Liver (tissue), 8 donors: ENCODE measurements at regions not wholly inside any gene's neighbourhood (a gene's known extent, or its start where the extent isn't known, plus 50 kb on each side); places are given as distances from the start of the nearest gene placed in this dataset.
"Not testable (repeated sequence)": the region's sequence is repeated elsewhere in the genome, so short reads cannot be mapped to it uniquely, and the experiment has no call there.

Experiments used
- DNase-seq: peaks from one replicate; pipeline ENCODE4 v3.0.0-alpha.2; 2017; ENCODE audit warnings: low spot score
- H3K27ac ChIP-seq, 2 donors: one replicate each; pipeline ENCODE4 v1.7.0; 2013; ENCODE audit warnings: inconsistent platforms in 2 of 2, low read length in 2 of 2, control low read depth in 1 of 2, low read depth in 1 of 2, mild to moderate bottlenecking in 1 of 2
- H3K27me3 ChIP-seq, 4 donors: one replicate each; pipeline versions ENCODE4 v1.6.1 to v1.7.0; 2013; ENCODE audit warnings: low read length in 3 of 4, inconsistent platforms in 1 of 4, mild to moderate bottlenecking in 1 of 4, moderate library complexity in 1 of 4; ENCODE audit not compliant: control insufficient read depth in 4 of 4, insufficient read depth in 4 of 4
- H3K36me3 ChIP-seq, 4 donors: one replicate each; pipeline versions ENCODE4 v1.6.1 to v1.7.0; 2013; ENCODE audit warnings: low read length in 3 of 4, mild to moderate bottlenecking in 3 of 4, low read depth in 1 of 4, moderate library complexity in 1 of 4; ENCODE audit not compliant: control insufficient read depth in 4 of 4, insufficient read depth in 3 of 4
- H3K4me1 ChIP-seq, 4 donors: one replicate each; pipeline versions ENCODE4 v1.6.1 to v1.7.0; 2013; ENCODE audit warnings: low read length in 3 of 4, mild to moderate bottlenecking in 3 of 4, moderate library complexity in 1 of 4; ENCODE audit not compliant: control insufficient read depth in 4 of 4, insufficient read depth in 4 of 4
- H3K4me3 ChIP-seq, 3 donors: one replicate each; pipeline versions ENCODE4 v1.6.1 to v1.7.0; 2013; ENCODE audit warnings: low read length in 3 of 3, control low read depth in 1 of 3, low read depth in 1 of 3, mild to moderate bottlenecking in 1 of 3
- H3K9ac ChIP-seq, 2 donors: one replicate each; pipeline ENCODE4 v1.7.0; 2013; ENCODE audit warnings: low read length in 2 of 2, mild to moderate bottlenecking in 2 of 2, moderate library complexity in 2 of 2, control low read depth in 1 of 2, low read depth in 1 of 2
- H3K9me3 ChIP-seq, 4 donors: one replicate each; pipeline versions ENCODE4 v1.6.1 to v1.7.0; 2013; ENCODE audit warnings: low read length in 3 of 4; ENCODE audit not compliant: control insufficient read depth in 4 of 4
- ATF3 ChIP-seq: IDR thresholded peaks from 2 replicates; pipeline ENCODE4 v1.6.1; 2016; ENCODE audit warnings: antibody characterized with exemption
- CTCF ChIP-seq: fragments of 150-350 bp; IDR thresholded peaks from 2 replicates; pipeline ENCODE4 v1.5.1; 2017; ENCODE audit warnings: improper control_type of control experiment, low read depth, low read length; ENCODE audit not compliant: missing input control
- EGR1 ChIP-seq, 2 donors: IDR thresholded peaks; 2 replicates each; pipeline ENCODE4 v1.6.1; 2016 to 2018; ENCODE audit warnings: antibody characterized with exemption in 2 of 2, low read depth in 2 of 2
- FOXA1 ChIP-seq: IDR thresholded peaks from 2 replicates; pipeline ENCODE4 v1.6.1; 2016; ENCODE audit warnings: antibody characterized with exemption
- FOXA2 ChIP-seq: IDR thresholded peaks from 2 replicates; pipeline ENCODE4 v1.6.1; 2016; ENCODE audit warnings: antibody characterized with exemption
- GABPA ChIP-seq, 2 donors: IDR thresholded peaks in 1 of 2; conservative IDR thresholded peaks in 1 of 2; 2 replicates each; pipeline ENCODE4 v1.6.1; 2016; ENCODE audit warnings: antibody characterized with exemption in 2 of 2, mild to moderate bottlenecking in 1 of 2, moderate library complexity in 1 of 2
- HNF4A ChIP-seq, 2 donors: conservative IDR thresholded peaks; 2 replicates each; pipeline ENCODE4 v1.6.1; 2016; ENCODE audit warnings: antibody characterized with exemption in 2 of 2, mild to moderate bottlenecking in 2 of 2
- HNF4G ChIP-seq: IDR thresholded peaks from 2 replicates; pipeline ENCODE4 v1.6.1; 2016; ENCODE audit warnings: antibody characterized with exemption
- JUND ChIP-seq, 2 donors: IDR thresholded peaks; 2 replicates each; pipeline ENCODE4 v1.6.1; 2016; ENCODE audit warnings: antibody characterized with exemption in 2 of 2
- MAX ChIP-seq: IDR thresholded peaks from 2 replicates; pipeline ENCODE4 v1.6.1; 2016; ENCODE audit warnings: antibody characterized with exemption
- NR2F2 ChIP-seq: IDR thresholded peaks from 2 replicates; pipeline ENCODE4 v1.6.1; 2016; ENCODE audit warnings: antibody characterized with exemption
- RAD21 ChIP-seq, 2 donors: IDR thresholded peaks; 2 replicates each; pipeline ENCODE4 v1.6.1; 2016; ENCODE audit warnings: antibody characterized with exemption in 2 of 2, mild to moderate bottlenecking in 2 of 2
- REST ChIP-seq: IDR thresholded peaks from 2 replicates; pipeline ENCODE4 v1.6.1; 2016; ENCODE audit warnings: antibody characterized with exemption, mild to moderate bottlenecking
- RXRA ChIP-seq, 2 donors: IDR thresholded peaks; 2 replicates each; pipeline ENCODE4 v1.6.1; 2017 to 2018; ENCODE audit warnings: antibody characterized with exemption in 2 of 2, mild to moderate bottlenecking in 1 of 2
- SP1 ChIP-seq: IDR thresholded peaks from 2 replicates; pipeline ENCODE4 v1.6.1; 2018; ENCODE audit warnings: antibody characterized with exemption, mild to moderate bottlenecking
- TAF1 ChIP-seq: conservative IDR thresholded peaks from 2 replicates; pipeline ENCODE4 v1.6.1; 2016; ENCODE audit warnings: antibody characterized with exemption, mild to moderate bottlenecking
- YY1 ChIP-seq: IDR thresholded peaks from 2 replicates; pipeline ENCODE4 v1.6.1; 2016; ENCODE audit warnings: antibody characterized with exemption, mild to moderate bottlenecking
- ZBTB33 ChIP-seq: IDR thresholded peaks from 2 replicates; pipeline ENCODE4 v1.6.1; 2016; ENCODE audit warnings: antibody characterized with exemption
- WGBS: extraction: QIAGEN DNeasy Blood & Tissue Kit; methylation state at CpG from one replicate; pipeline ENCODE4 v1.1.7; 2013; 5-methylcytosine and 5-hydroxymethylcytosine counted together
- donor health status: healthy.
- donor health status: healthy.
- donor health status: healthy.
- donor health status: healthy.
- donor health status: healthy.

GRCh38 chr6:54541541-54541940, 233.3 kb downstream of the TINAG start:
- WGBS: 87% methylated on average over 1 of the region's 1 CpG
- no peak overlapping the region for H3K27ac ChIP-seq
- no peaks in the 10 kb centered on the region for H3K9me3 ChIP-seq
- DNase-seq: no peak
- H3K9ac ChIP-seq: no peak overlapping the region
- no peaks in the 10 kb centered on the region for H3K27me3 ChIP-seq
- H3K4me1 ChIP-seq: no peaks in the 10 kb centered on the region
- no peak for TF ChIP-seq CTCF
- no peak for TF ChIP-seq TAF1
- TF ChIP-seq HNF4A (conservative IDR thresholded peaks at IDR 0.05): no peak
- TF ChIP-seq HNF4G: no peak
- no peak for TF ChIP-seq NR2F2
- TF ChIP-seq JUND (IDR thresholded peaks at IDR 0.05): no peak
- no peak for TF ChIP-seq GABPA (IDR thresholded peaks at IDR 0.05 in 1 of 2, conservative IDR thresholded peaks at IDR 0.05 in 1 of 2)
- TF ChIP-seq MAX: no peak
- no peak for TF ChIP-seq SP1
- TF ChIP-seq RAD21 (IDR thresholded peaks at IDR 0.05): no peak
- no peak for TF ChIP-seq FOXA1
- TF ChIP-seq ATF3: no peak
- no peak overlapping the region for H3K4me3 ChIP-seq
- no peaks in the 10 kb centered on the region for H3K36me3 ChIP-seq

- Histone ChIP-seq H3K27ac (no peak overlapping the region), H3K9me3 (peaks cover 0 to 5% (median 0%) of the 10 kb centered on the region in 4 donors), H3K27me3 (no peaks in the 10 kb centered on the region), H3K4me1 (no peaks in the 10 kb centered on the region), H3K9ac (no peak overlapping the region), H3K36me3 (no peaks in the 10 kb centered on the region), H3K4me3 (no peak overlapping the region)
- no peak for TF ChIP-seq EGR1 (IDR thresholded peaks at IDR 0.05; ENCODE audit: low read depth in 2 of 2)
- no peak for TF ChIP-seq HNF4A (conservative IDR thresholded peaks at IDR 0.05)
- TF ChIP-seq SP1: no peak
- no peak for TF ChIP-seq HNF4G
- TF ChIP-seq RXRA (IDR thresholded peaks at IDR 0.05): no peak
- TF ChIP-seq REST: no peak
- no peak for TF ChIP-seq JUND (IDR thresholded peaks at IDR 0.05)
- no peak for TF ChIP-seq MAX
- no peak for TF ChIP-seq GABPA (IDR thresholded peaks at IDR 0.05 in 1 of 2, conservative IDR thresholded peaks at IDR 0.05 in 1 of 2)
- TF ChIP-seq FOXA1: no peak
- TF ChIP-seq NR2F2: no peak
- no peak for TF ChIP-seq ZBTB33
- TF ChIP-seq TAF1: no peak
- TF ChIP-seq RAD21 (IDR thresholded peaks at IDR 0.05): no peak
- no peak for TF ChIP-seq YY1
- TF ChIP-seq FOXA2: no peak
- no peak for TF ChIP-seq CTCF
- TF ChIP-seq ATF3: no peak
- WGBS: 72% methylated on average over 4 of the region's 4 CpGs
- DNase-seq: no peak
Observed at GRCh38 chr6:54559136-54559535, 250.9 kb downstream of the TINAG start.

- H3K27ac ChIP-seq, DNase-seq, H3K4me3 ChIP-seq, H3K27me3 ChIP-seq, H3K9ac ChIP-seq, H3K36me3 ChIP-seq, H3K4me1 ChIP-seq, H3K9me3 ChIP-seq: not testable (repeated sequence)
- 87% methylated on average over 2 of the region's 2 CpGs for WGBS
Observed at GRCh38 chr6:54564188-54564587, 255.9 kb downstream of the TINAG start.
